Stimulated activated CD4-positive, alpha-beta T cell treated with anti-CD3 and anti-CD28 coated beads, Interleukin-12 subunit alpha, Interleukin-12 subunit beta, amount 100 ng/mL, for 48 hours (primary cell): ENCODE measurements at regions not wholly inside any gene's neighbourhood (a gene's known extent, or its start where the extent isn't known, plus 50 kb on each side); places are given as distances from the start of the nearest gene placed in this dataset.
"Not testable (repeated sequence)": the region's sequence is repeated elsewhere in the genome, so short reads cannot be mapped to it uniquely, and the experiment has no call there.

ENCODE experiments used
- DNase-seq, 3 donors: peaks; one replicate each; pipeline ENCODE4 v3.0.0-alpha.2; 2020; ENCODE audit warnings: low read depth in 2 of 3, low spot score in 1 of 3

GRCh38 chr16:29062235-29062634 is 77.4 kb downstream of the LAT start:
- not testable (repeated sequence) for DNase-seq

- DNase-seq, result not testable (repeated sequence)
Measured at GRCh38 chr16:29061467-29061921, 76.6 kb downstream of the LAT start.

GRCh38 chr16:29060022-29060810 is 75.4 kb downstream of the LAT start:
- not testable (repeated sequence) for DNase-seq

GRCh38 chr16:29059575-29059974 is 74.7 kb downstream of the LAT start:
- not testable (repeated sequence) for DNase-seq
